Hematopoietic multipotent progenitor cell treated with erythropoietin and hydrocortisone succinate and interleukin-3 and kit ligand, for 8 days (in vitro differentiated cells): ENCODE measurements at regions not wholly inside any gene's neighbourhood (a gene's known extent, or its start where the extent isn't known, plus 50 kb on each side); places are given as distances from the start of the nearest gene placed in this dataset.
"Not testable (repeated sequence)": the region's sequence is repeated elsewhere in the genome, so short reads cannot be mapped to it uniquely, and the experiment has no call there.

ENCODE experiments used
- DNase-seq: peaks from one replicate; pipeline ENCODE4 v3.0.0-alpha.2; 2015

DNA sequence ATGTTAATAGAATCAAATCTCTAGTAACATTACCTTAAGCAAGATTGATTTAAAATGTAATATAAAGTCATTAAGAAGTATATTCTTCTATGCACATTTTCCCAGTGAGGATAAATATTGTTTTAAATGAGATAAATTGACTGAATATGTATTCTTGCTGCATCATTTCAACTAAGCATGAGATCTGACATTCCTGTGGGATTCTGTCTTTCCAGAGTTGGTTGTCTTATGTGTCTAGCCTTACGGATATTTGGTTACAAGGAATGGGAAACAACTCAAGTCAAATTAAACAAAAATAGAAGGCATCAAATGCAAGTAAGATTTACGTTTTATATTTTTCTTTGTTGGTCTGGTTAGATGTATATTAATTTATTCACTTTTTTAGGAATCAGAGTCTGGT lies 287.5 kb downstream of the PTGER3 start:
- DNase-seq, result no peak

DNA sequence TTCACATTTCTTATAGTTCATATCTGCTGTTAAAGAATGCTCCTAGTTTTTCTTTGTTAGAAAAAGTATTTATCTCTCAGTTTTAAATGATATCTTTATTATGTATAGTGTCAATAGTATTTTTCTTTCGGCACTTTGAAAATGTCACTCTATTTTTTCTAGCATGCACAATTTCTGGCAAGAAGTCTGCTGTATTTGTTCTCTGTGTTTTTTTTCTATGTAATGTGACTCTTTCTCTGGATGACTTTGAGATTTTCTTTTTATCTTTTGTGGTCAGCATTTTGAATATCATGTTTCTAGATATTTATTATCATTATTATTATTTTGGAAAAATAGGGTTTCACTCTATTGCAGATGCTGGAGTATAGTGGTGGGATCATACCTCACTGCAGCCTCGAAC lies 285.2 kb downstream of the PTGER3 start:
- DNase-seq, result no peak

DNA sequence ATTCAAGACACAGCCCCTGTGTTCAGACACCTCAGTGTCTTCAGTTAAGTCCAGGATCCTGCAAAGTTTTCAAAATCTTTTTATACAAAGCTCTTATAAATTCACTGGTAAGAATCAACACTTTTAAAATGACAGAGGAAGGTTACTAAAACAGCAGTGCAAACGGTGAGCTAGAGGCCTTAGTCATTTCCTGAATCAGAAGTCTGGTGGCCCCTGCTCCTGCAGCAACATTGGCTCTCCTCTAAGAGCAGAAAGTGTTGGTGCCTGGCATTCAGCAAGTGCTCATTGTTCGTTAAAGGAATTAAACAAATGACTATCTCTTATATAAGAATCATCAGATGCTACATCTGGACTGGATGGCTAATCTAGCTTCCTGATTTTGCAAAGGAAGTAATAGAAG lies 282.9 kb downstream of the PTGER3 start:
- DNase-seq, result peak; percentile 23

DNA sequence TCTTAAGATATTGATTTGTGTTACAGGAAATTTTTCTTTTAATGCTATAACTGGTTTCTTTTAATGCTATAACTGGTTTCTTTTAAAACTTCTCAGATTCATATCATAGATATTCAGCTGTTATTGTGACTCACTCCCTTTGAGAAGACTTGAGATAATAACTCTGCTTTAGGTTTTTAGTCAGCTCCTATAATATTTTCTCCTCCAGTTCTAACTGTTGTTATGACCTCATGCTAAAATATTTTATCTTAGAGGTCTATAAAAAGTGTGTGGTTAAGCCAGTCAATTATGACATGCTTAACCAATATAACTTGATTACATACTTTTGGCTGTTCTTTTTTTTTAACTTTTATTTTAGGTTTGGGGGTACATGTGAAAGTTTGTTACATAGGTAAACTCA lies 280.2 kb downstream of the PTGER3 start:
- DNase-seq, result no peak

DNA sequence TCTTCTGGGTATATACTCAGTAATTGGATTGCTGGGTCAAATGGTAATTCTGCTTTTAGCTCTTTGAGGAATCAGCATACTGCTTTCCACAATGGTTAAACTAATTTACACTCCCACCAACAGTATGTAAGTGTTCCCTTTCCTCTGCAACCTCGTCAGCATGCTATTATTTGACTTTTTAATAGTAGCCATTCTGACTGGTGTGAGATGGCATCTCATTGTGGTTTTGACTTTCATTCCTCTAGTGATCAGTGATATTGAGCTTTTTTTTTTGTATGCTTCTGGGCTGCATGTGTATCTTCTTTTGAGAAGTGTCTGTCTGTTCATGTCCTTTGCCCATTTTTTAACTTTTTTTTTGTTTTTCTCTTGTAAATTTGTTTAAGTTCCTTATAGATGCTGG lies 279.4 kb downstream of the PTGER3 start:
- DNase-seq, result no peak

DNA sequence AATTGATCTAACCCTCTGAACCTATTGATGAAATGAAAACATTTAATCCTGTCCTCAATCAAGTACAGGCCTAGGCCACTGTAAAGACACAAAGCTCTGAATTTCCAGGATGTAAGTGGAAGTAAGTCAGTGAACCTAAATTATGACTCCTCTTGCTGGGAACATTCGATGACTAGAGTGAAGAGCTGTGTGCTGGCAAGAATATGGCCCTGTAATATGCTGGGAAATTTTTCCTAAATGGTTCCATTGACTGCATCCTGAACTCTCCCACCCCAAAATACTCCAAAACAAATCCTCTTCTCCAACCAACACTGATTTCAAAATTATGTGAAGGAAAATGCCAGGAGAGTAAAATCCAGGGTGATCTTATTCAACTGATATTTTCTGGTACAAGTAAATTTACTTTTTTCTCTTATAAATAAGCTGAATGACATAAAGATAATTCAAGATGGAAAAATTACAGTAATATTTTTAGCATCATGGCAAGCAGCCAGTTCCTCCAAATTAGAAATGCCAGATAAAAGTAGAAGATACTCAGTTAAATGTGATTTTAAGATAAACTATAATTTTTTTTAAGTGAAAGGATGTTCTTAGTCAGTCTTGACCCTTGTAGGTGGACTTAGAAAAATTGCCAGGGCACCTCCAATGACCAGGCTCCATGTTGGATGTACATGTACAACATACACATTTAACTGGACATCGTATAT lies 269.4 kb downstream of the PTGER3 start:
- DNase-seq, result no peak

DNA sequence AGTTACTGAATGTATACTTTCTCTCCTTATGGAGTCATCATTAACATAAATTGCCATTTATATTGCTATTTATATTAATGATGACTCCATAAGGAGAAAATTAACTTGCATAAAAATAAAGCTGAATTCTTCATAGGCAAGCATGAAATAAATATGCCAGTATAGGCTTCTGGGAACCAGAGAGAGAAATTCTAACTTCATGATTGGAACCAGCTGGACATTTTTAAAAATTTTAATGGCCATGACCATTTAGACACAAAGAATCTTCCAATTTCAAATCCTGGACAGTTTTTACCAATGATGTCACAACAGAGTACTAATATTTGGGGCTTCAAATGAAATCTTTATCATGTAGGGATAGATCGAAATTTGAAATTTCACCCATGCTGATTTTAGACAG lies 268.7 kb downstream of the PTGER3 start:
- DNase-seq, result no peak

DNA sequence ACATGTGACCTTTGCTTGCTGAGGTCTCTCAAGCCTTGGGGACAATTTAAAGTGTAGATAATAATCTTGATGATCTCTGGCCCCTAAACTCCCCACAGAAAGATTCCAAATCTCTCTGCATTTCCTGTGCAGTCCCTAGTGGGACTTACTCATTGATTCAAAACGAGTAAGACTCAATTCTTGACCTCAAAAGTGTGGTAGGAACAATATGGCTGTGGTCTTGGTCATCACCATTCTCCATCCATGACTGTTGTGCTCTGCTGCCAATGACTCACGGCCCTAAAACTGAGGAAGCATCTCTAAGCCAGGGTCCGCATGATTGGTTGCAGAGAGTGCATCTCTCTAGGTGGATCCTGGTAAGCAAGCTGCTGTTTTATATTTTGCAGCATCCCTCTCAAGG lies 268.0 kb downstream of the PTGER3 start:
- no peak for DNase-seq

DNA sequence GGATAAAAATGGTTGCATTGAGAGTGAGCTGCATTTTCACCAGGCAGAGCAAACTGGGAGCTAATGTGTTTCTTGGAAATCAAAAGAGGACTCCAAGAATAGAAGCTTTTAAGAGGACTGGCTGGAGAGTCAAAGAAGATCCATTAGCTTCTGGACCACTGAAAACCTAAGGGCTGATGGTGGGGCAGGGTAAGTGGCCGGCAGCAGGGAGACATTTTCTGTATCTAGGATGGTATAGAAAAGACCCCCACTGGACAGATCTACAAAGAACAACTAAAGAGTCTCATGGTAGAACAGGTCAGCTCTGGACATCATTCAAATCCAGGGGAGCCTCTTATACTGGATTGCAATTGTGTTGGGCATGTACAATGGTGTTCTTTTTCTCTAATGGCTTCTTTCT lies 262.3 kb downstream of the PTGER3 start:
- no peak for DNase-seq

DNA sequence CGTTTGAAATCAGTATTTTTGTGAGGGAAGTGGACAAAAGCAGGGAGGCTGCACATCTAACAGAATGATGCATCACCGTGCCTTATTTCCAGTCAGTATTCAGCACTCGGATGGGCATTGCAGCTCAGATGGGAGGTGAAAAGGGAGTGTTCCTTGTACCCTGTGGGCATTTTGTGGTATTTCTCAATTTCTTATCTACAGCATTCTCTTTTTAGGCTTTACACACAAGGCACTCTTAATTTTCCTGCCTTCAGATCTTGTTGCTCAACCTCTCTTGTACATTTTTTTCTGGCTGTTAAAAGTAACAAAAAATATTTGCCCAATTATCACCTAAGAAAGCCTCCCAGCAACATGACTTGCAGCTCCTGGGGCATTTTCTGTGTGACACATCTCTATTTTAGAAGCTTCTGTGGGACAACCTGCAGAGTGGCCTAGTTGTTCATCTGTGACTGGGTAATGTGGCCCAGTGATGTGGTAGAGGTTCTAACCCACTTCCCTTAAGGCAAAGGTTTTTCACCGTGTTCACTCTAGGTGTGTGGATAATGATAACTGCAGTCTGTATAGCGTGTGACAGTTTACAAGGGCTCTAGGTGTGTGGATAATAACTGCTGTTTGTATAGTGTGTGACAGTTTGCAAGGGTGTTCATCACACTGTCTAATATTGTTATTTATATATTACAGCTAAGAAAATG lies 257.2 kb downstream of the PTGER3 start:
- DNase-seq, result peak; percentile 4

DNA sequence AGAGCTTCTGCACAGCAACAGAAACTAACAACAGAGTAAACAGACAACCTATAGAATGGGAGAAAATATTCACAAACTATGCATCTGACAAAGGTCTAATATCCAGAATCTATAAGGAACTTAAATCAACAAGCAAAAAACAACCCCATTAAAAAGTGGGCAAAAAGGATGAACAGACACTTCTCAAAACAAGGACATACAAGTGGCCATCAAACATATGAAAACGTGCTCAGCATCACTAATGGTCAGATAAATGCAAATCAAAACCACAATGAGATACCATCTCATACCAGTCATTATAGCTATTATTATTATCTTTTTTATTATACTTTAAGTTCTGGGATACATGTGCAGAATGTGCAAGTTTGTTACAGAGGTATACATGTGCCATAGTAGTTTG lies 252.6 kb downstream of the PTGER3 start:
- not testable (repeated sequence) for DNase-seq

DNA sequence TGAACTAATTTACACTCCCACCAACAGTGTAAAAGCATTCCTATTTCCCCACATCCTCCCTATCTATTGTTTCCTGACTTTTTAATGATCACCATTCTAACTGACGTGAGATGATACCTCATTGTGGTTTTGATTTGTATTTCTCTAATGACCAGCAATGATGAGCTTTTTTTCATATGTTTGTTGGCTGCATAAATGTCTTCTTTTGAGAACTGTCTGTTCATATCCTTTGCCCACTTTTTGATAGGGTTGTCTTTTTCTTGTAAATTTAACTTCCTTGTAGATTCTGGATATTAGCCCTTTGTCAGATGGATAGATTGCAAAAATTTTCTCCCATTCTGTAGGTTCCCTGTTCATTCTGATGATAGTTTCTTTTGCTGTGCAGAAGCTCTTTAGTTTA lies 251.3 kb downstream of the PTGER3 start:
- DNase-seq, result not testable (repeated sequence)

DNA sequence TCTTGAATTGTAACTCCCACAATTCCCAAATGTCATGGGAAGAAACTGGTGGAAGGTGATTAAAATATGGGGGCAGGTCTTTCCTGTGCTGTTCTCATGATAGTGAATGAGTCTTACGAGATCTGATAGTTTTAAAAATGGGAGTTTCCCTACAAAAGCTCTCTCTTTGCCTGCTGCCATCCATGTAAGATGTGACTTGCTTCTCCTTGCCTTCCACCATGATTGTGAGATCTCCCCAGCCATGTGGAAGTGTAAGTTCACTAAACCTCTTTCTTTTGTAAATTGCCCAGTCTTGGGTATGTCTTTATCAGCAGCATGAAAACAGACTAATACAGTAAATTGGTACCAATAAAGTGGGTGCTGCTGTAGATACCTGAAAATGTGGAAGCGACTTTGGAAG lies 245.0 kb downstream of the PTGER3 start:
- not testable (repeated sequence) for DNase-seq

DNA sequence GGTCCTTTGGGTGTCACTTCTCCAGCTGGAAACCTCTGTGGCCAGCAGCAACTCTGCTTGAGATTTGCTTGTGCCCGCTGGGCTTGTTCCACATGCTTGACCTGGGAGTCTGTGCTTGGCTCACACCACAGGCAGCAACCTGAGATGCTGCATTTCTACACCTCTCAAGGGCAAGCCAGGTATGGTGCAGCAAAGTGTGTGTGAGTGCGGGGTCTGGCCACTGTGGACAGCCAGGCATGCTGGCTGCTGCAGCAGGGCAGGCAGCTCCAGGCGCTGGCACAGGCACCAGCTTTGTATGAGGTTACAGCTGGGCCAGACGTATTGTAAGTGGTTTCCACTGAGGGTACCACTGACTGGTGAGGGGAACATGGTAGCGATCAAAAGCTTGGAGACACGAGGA lies 242.0 kb downstream of the PTGER3 start:
- DNase-seq, result no peak

DNA sequence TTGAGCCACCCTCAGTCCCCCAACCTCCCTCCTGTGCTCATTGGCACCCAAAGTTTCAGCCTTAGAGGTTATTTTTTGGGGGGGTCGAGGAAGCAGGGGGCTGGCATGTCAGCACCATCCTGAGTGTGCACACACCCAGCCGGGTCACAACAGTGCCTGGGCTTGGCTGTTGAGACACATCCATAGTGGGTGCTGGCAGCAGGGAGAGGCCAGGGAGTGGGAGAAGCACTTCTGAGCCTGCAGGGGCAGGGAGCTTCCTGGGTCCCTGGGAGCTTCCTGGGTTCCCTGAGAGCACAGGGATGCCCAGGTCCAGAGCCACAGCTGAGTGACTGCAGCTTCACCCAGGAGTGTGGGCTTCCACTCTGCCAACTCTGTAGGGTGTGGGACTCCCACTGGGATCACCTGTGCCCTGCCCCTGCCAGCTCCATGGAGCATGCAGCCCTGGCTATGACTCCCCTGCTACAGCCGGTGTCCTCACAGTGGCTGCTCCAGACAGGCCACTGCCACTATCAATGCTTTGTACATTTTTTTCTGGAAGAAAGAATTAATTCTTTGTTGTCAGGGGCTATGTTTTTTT lies 240.4 kb downstream of the PTGER3 start:
- no peak for DNase-seq

DNA sequence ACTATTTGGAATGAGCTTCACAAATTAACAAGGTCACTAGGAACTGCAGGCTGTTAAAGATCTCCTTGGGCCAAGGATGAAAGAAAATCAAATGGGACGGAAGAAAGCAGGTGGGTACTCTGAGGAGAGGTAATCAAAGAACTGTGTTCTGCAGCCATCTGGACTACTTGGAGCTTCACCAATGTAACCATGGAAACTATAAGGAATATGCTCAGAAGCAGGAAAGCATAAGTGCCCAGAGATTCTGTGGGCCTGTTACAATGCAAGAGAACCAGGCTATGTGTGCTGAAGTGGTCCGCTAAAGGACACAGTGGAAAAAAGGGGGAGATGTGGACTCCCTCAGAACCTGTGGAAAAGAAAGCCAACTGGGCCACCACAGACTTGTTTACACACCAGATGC lies 238.5 kb downstream of the PTGER3 start:
- no peak for DNase-seq

DNA sequence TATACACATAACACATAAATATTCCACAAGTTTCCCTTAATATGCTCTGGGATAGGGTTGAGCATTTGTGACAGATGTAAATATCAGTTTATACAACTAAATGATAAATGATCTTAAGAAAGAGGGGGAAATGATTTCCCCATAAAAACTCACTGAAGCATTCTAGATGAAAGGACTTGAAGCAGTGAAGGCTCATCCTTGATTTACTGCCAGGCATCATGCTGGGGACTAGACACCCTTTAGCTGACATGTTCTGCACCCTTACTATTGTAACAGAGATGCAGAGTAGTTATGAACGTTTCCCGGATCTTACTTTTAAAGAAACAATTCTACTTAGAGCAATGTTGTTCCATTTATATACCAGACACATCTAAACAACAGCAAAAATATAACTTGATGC lies 235.8 kb downstream of the PTGER3 start:
- no peak for DNase-seq

DNA sequence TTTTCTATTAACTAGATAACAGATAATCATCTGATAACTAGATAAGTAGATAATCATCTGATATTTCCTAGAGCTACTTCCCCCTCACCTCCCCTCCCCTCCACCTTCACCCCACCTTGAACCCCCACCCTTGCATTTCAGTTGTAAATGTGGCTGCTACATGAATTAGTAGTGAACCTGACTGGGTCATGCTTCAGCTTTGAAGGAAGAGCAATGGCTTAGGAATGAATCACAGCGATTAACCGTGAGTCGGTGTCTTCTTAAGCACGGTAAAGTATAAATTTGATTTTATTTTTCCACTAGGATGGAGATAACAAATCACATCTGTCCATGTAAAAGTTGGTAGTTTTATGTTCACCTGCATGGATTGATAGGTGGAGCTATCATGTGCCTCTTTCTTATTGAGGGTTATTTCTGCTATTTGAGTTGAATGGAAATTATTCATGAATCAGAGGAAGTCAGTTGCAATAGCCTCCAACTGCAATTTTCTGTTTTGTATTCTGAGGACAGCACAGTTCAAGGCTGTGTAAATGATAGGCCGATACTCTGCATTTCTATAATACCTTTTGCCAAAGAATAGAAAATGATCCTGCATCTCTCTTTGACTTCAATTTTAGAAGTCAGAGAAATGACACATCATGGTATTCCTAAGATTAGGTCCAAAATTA lies 235.0 kb downstream of the PTGER3 start:
- DNase-seq, result no peak

DNA sequence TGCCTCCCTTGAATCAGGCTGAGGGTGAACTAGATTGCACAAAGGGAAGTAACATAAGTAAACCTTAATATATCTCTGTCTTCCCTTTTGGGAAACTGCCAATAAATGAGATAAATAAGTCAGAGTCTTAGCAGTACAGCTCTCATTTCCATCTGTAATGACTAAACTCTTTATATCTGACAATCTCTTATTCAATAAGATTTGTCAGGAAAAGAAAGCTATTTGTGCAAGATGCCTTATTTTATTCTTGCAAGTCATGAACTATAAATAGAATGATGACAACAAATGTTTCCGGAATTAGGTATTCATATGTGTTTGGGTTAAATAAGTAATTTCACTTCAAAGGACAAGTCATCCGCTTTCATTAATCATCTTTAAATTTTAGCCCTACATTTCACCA lies 229.2 kb downstream of the PTGER3 start:
- peak; percentile 18 for DNase-seq

DNA sequence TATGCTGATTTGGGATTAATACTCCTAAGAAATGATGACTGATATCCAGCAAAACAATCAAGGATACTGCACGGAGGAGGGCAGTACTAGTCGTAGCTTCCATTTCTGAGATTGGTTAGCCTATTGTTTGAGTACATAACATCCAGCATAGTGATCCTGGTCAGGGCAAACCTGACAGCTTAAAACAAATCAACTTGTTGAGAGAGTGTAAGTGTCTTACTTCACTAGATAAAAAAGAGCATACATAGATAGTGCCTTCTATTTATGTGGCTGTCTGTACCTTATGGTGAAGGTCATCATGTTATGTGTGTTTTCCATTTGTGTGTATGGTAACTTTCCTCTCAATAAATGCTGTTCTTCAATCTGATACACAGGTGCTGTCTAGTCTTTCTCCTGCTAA lies 228.4 kb downstream of the PTGER3 start:
- DNase-seq, result no peak

DNA sequence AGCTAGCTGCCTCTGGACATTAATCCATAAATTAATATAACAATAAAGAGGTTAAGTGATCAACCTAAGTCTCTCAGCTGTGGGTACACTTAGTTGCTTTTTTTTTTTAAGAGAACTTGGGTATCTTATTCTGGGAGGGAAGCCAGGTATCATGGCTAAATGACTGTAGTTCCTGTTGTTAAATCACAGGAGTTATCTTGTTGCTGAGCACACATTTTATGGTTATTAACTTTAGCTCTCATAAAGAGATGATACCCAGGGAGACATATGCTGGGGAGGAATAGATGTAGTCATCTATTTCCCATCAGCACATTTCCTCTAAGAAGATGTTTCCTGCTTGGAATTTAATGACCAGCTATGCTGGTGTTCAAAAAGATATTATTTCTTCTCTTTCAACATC lies 227.8 kb downstream of the PTGER3 start:
- no peak for DNase-seq

DNA sequence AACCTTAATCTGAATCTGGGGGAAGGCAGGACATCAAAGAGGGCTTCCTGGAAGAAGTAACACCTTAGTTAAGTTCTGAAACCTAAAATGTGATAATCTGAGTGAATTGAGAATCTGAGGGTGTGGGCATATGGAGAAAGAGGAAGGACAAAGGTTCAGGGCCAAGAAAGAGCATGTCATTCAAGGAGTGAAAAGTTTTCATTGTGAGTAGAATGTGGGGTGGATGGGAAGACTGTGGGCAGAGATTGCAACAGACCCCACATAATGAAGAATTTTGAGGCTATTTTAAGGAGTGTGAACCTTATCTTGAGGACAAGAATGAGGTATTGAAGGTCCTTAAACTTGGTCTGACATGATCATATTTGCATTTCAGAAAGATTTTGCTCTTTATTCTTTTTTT lies 227.2 kb downstream of the PTGER3 start:
- no peak for DNase-seq

DNA sequence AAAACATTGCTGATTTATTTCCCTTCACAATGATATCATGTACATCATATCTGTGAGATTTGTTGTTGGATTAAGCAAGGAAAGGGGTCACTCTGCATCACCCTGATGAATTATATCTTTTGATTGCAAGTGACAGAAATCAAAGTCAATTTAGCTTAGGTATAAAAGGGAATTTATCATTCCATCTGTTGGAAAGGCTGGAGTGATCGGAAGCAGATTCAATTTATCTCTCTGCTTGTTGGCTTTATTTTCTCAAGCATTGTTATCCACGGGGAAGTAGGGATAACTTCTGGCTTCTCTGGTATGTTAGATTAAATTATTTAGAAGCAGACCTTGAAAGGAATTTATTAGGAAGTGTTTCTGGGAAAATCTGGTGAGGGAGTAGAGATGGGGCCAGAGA lies 226.6 kb downstream of the PTGER3 start:
- no peak for DNase-seq

DNA sequence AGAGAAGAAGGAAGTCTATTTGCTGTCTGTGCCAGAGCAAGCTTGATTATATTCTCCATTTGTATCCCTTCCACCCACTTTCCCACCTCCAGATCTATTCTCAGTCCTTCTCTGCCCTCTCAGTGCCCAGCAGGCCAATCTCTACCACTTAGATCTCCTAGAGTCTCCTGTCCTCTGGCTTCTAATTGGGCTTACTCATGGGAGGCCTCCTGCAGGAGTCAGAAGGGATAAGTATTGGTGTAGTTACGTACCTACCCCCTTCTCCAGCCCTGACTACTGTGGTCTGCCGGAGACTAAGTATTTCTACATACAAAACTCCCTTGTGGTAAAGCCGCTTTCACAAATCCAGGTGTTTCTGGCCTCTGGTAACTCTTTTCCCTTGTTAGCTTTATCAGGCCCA lies 221.2 kb downstream of the PTGER3 start:
- no peak for DNase-seq
